KOPT-K1 (cell line): ENCODE measurements at regions not wholly inside any gene's neighbourhood (a gene's known extent, or its start where the extent isn't known, plus 50 kb on each side); places are given as distances from the start of the nearest gene placed in this dataset.

Experiments used
- H3K27ac ChIP-seq: fragments of 200-600 bp; sonication (generic); 2 replicates; pipeline ENCODE4 v1.5.1; 2016; ENCODE audit warnings: antibody characterized with exemption, mild to moderate bottlenecking, low read depth, low read length; ENCODE audit not compliant: poor library complexity, severe bottlenecking
- H3K36me3 ChIP-seq: fragments of 200-600 bp; sonication (generic); 2 replicates; pipeline ENCODE4 v1.5.1; 2017; ENCODE audit warnings: antibody characterized with exemption, mild to moderate bottlenecking, low read length, moderate library complexity; ENCODE audit not compliant: insufficient read depth
- H3K9me3 ChIP-seq: fragments of 200-600 bp; sonication (generic); 2 replicates; pipeline ENCODE4 v1.5.1; 2017; ENCODE audit warnings: antibody characterized with exemption, low read length, mild to moderate bottlenecking; ENCODE audit not compliant: insufficient read depth, poor library complexity, severe bottlenecking

- Histone ChIP-seq H3K27ac (no peak overlapping the region), H3K36me3 (no peaks in the 10 kb centered on the region), H3K9me3 (peaks cover 21% of the 10 kb centered on the region)
Measured at GRCh38 chr1:4460651-4461050, 193.8 kb upstream of the AJAP1 start.

DNA sequence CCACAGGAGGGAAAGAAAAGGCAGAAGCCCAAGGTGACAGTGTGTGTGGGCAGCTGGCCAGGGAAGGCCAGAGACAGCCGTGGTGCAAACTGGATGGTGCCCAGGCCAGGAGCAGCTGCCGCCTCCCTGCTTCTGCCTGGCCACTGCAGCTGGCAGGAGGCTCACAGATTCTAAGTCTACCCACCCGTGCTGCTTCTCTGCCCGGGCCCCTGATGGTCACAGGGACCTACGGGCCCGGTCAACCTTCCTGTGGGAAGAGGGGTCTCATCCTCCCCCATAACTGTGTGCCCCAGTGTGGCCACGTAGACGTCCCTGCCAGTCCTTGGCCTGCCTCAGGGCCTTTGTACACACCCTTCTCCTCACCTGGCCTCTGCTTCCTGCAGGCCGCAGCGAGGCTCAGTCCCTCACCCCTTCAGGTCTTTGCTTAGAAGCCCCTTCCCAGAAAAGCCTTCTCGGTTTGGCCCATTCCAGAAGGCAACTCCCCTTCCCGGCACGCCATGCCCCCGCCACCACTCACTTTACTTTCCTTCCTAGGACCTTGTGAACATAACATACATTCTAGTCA, 192.6 kb upstream of the AJAP1 start:
- Histone ChIP-seq H3K27ac (no peak overlapping the region), H3K36me3 (no peaks in the 10 kb centered on the region), H3K9me3 (peaks cover 10% of the 10 kb centered on the region)

GRCh38 chr1:4462831-4463484, 191.5 kb upstream of the AJAP1 start:
- H3K27ac ChIP-seq: no peak overlapping the region
- peaks cover 10% of the 10 kb centered on the region for H3K9me3 ChIP-seq
- no peaks in the 10 kb centered on the region for H3K36me3 ChIP-seq

- H3K36me3 ChIP-seq: no peaks in the 10 kb centered on the region
- H3K9me3 ChIP-seq: peaks cover 10% of the 10 kb centered on the region
- no peak overlapping the region for H3K27ac ChIP-seq
Measured at GRCh38 chr1:4463631-4464030, 190.8 kb upstream of the AJAP1 start.

GRCh38 chr1:4464478-4464877, 189.9 kb upstream of the AJAP1 start:
- Histone ChIP-seq H3K36me3 (no peaks in the 10 kb centered on the region), H3K9me3 (peaks cover 10% of the 10 kb centered on the region), H3K27ac (no peak overlapping the region)

GRCh38 chr1:4467241-4467640, 187.2 kb upstream of the AJAP1 start:
- H3K27ac ChIP-seq: no peak overlapping the region
- peaks cover 9% of the 10 kb centered on the region for H3K9me3 ChIP-seq
- no peaks in the 10 kb centered on the region for H3K36me3 ChIP-seq

GRCh38 chr1:4468386-4468785, 186.0 kb upstream of the AJAP1 start:
- Histone ChIP-seq H3K36me3 (no peaks in the 10 kb centered on the region), H3K9me3 (no peaks in the 10 kb centered on the region), H3K27ac (no peak overlapping the region)

DNA sequence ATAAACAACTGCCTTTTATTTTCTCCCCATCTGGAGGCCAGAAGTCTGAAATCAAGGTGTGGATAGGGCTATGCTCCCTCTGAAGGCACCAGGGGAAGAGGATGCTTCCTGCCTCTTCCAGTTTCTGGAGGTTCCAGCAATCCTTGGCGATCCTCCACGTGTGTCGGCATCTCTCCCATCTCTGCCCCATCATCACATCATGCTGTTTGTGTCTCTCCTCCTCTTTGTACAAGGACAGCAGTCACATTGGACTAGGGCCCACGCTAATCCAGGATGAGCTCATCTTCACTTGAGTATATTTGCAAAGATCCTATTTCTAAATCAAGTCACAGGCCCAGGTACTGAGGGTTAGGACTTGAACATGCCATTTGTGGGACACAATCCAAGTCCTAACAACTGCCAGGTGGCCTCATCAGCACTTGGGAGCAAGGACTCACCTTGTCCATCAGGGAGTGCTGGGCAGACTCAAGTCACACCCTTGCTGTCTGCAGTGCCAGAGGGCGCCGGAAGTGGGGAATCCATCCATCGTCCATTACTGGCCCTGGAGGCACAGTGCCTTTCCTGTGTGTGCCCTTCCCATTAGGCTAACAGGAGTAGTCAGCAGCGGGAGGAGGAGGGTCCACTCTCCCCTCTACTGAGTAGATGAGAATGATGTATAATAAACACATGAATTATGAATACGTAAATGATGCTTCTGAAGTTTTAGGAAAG, 185.4 kb upstream of the AJAP1 start:
- Histone ChIP-seq H3K9me3 (no peaks in the 10 kb centered on the region), H3K27ac (no peak overlapping the region)

GRCh38 chr1:4476394-4476793, 178.0 kb upstream of the AJAP1 start:
- Histone ChIP-seq H3K27ac (no peak overlapping the region), H3K36me3 (no peaks in the 10 kb centered on the region), H3K9me3 (peaks cover 24% of the 10 kb centered on the region)

More for the DNA sequence above, 185.4 kb upstream of the AJAP1 start:
- H3K36me3 ChIP-seq: no peaks in the 10 kb centered on the region

- no peaks in the 10 kb centered on the region for H3K36me3 ChIP-seq
- no peak overlapping the region for H3K27ac ChIP-seq
- peaks cover 18% of the 10 kb centered on the region for H3K9me3 ChIP-seq
Measured at GRCh38 chr1:4481451-4481850, 173.0 kb upstream of the AJAP1 start.

- H3K27ac ChIP-seq: no peak overlapping the region
- peaks cover 7% of the 10 kb centered on the region for H3K9me3 ChIP-seq
Measured at GRCh38 chr1:4482526-4482925, 171.9 kb upstream of the AJAP1 start.

DNA sequence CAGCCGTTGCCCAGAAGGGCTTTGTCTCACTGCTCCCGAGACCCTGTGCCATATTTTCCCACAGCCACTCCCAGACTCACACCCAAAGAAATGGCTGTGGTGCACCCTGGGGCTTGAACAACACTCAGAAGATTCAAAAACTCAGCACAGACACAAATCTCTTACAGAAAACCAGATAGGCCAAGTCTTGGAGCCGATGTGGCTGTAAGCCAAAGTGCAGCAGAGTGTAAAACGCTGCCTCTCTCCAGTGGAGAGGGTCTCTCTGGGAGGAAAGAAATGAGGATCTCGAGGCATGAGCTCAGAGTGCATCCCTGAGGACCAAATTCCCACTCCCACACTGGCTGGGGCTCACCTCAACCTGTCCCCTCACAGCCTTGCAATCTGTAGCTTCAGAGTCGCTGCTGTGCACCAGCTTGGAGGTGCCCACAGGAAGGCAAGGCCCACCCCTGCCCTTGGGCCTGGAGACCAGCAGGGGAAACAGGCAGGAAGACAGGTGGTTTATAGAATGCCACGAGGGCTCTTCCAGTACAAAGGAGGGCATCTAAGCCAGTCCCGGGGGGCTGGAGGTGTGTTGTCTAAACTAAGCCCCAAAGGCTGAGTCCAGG, 171.3 kb upstream of the AJAP1 start:
- peaks cover 7% of the 10 kb centered on the region for H3K9me3 ChIP-seq
- H3K36me3 ChIP-seq: no peaks in the 10 kb centered on the region
- H3K27ac ChIP-seq: no peak overlapping the region

More at GRCh38 chr1:4482526-4482925, 171.9 kb upstream of the AJAP1 start:
- no peaks in the 10 kb centered on the region for H3K36me3 ChIP-seq

- no peaks in the 10 kb centered on the region for H3K36me3 ChIP-seq
- H3K27ac ChIP-seq: no peak overlapping the region
- peaks cover 7% of the 10 kb centered on the region for H3K9me3 ChIP-seq
Measured at GRCh38 chr1:4485398-4485797, 169.0 kb upstream of the AJAP1 start.

DNA sequence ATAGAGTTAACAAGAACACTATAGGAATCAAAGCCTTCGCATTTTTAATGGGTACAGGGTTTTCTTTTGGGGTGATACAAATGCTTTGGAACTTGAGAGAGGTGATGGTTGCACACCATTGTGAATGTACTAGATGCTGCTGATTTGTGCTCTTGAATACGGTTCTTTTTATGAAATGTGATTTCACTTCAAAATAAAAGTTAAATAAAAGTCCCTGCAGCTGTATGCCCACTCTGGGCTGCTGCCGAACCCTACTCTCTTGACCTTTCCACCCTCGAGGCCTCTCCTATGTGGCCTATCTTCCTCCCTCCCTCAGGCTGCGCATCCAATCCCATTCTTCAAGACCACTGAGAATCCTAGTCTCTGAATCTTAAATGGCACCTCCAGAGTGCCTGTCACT, 168.5 kb upstream of the AJAP1 start:
- Histone ChIP-seq H3K36me3 (no peaks in the 10 kb centered on the region), H3K27ac (no peak overlapping the region), H3K9me3 (peaks cover 7% of the 10 kb centered on the region)

DNA sequence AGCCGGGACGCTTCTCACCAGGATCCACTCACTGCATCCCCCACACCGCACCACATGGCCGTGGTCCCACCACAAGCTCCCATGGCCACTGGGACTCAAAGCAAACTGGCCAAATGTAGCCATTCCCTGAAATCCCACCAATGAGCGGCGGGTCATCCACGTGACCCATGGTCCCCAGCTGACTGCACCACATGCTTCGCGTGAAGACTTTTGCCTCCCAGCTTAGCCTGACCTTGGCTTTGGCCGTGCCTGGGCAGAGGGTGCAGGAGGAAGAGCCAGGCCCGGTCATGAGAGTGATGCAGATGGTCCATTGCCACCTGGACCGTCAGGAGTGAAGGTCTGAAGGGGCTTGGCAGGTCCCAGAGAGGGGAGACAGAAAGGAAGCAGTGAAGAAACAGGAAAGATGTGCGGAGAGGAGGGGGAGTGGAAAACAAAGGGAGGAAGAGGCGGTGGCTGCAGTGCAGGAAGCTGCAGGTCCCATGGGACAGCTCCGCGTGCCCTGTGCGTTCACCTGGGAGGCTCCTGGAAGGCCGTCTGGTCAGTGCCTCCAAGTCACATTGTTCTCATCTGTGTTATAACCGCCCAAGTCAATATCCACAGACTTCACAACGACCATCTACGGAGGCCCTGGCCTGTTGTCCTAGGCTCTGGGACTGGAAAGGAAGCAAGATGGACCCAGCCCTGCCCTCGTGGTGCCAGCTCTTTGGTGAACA, 167.8 kb upstream of the AJAP1 start:
- Histone ChIP-seq H3K36me3 (no peaks in the 10 kb centered on the region), H3K9me3 (peaks cover 7% of the 10 kb centered on the region), H3K27ac (no peak overlapping the region)
